IPS-15b (cell line): ENCODE measurements at regions not wholly inside any gene's neighbourhood (a gene's known extent, or its start where the extent isn't known, plus 50 kb on each side); places are given as distances from the start of the nearest gene placed in this dataset.

Experiments
- H3K27me3 ChIP-seq: one replicate; pipeline ENCODE4 v1.6.1; 2013; ENCODE audit warnings: low read length; ENCODE audit not compliant: control insufficient read depth, insufficient read depth
- H3K36me3 ChIP-seq: one replicate; pipeline ENCODE4 v1.6.1; 2013; ENCODE audit warnings: low read length; ENCODE audit not compliant: control insufficient read depth, insufficient read depth
- H3K4me1 ChIP-seq: one replicate; pipeline ENCODE4 v1.6.1; 2013; ENCODE audit warnings: mild to moderate bottlenecking, low read length; ENCODE audit not compliant: control insufficient read depth, insufficient read depth
- H3K4me3 ChIP-seq: one replicate; pipeline ENCODE4 v1.5.1; 2013; ENCODE audit warnings: low read depth, low read length
- H3K9ac ChIP-seq: one replicate; pipeline ENCODE4 v1.6.1; 2013; ENCODE audit warnings: low read depth, mild to moderate bottlenecking, low read length
- H3K9me3 ChIP-seq: one replicate; pipeline ENCODE4 v1.6.1; 2013; ENCODE audit warnings: mild to moderate bottlenecking, low read length; ENCODE audit not compliant: control insufficient read depth, insufficient read depth

GRCh38 chr11:45512471-45513148, 152.8 kb downstream of the CHST1 start:
- no peaks in the 10 kb centered on the region for H3K36me3 ChIP-seq
- H3K9me3 ChIP-seq = no peaks in the 10 kb centered on the region
- H3K9ac ChIP-seq = no peak overlapping the region
- no peaks in the 10 kb centered on the region for H3K27me3 ChIP-seq
- H3K4me1 ChIP-seq = no peaks in the 10 kb centered on the region
- H3K4me3 ChIP-seq = no peak overlapping the region

- Histone ChIP-seq H3K9ac (no peak overlapping the region), H3K4me1 (no peaks in the 10 kb centered on the region), H3K36me3 (no peaks in the 10 kb centered on the region), H3K27me3 (no peaks in the 10 kb centered on the region), H3K4me3 (no peak overlapping the region), H3K9me3 (no peaks in the 10 kb centered on the region)
These were observed 153.9 kb downstream of the CHST1 start for GRCh38 chr11:45511566-45511965.

- Histone ChIP-seq H3K4me3 (no peak overlapping the region), H3K9me3 (no peaks in the 10 kb centered on the region), H3K27me3 (no peaks in the 10 kb centered on the region), H3K36me3 (no peaks in the 10 kb centered on the region), H3K9ac (no peak overlapping the region), H3K4me1 (no peaks in the 10 kb centered on the region)
These were observed 157.5 kb downstream of the CHST1 start for GRCh38 chr11:45507916-45508315.

- Histone ChIP-seq H3K36me3 (no peaks in the 10 kb centered on the region), H3K4me1 (no peaks in the 10 kb centered on the region), H3K9ac (no peak overlapping the region), H3K9me3 (no peaks in the 10 kb centered on the region), H3K27me3 (no peaks in the 10 kb centered on the region), H3K4me3 (no peak overlapping the region)
These were observed 162.1 kb downstream of the CHST1 start for GRCh38 chr11:45503311-45503710.

- Histone ChIP-seq H3K4me1 (no peaks in the 10 kb centered on the region), H3K27me3 (no peaks in the 10 kb centered on the region), H3K9me3 (no peaks in the 10 kb centered on the region), H3K36me3 (no peaks in the 10 kb centered on the region), H3K4me3 (no peak overlapping the region), H3K9ac (no peak overlapping the region)
These were observed 163.2 kb downstream of the CHST1 start for GRCh38 chr11:45502226-45502545.

- Histone ChIP-seq H3K9ac (no peak overlapping the region), H3K4me1 (no peaks in the 10 kb centered on the region), H3K4me3 (no peak overlapping the region), H3K36me3 (no peaks in the 10 kb centered on the region), H3K27me3 (no peaks in the 10 kb centered on the region), H3K9me3 (no peaks in the 10 kb centered on the region)
These were observed 163.8 kb downstream of the CHST1 start for GRCh38 chr11:45501392-45502225.

GRCh38 chr11:45500451-45500850, 165.0 kb downstream of the CHST1 start:
- no peaks in the 10 kb centered on the region for H3K4me1 ChIP-seq
- no peaks in the 10 kb centered on the region for H3K27me3 ChIP-seq
- no peak overlapping the region for H3K4me3 ChIP-seq
- H3K9ac ChIP-seq = no peak overlapping the region
- H3K36me3 ChIP-seq = no peaks in the 10 kb centered on the region
- H3K9me3 ChIP-seq = no peaks in the 10 kb centered on the region

GRCh38 chr11:45494738-45495137, 170.7 kb downstream of the CHST1 start:
- Histone ChIP-seq H3K9ac (no peak overlapping the region), H3K9me3 (no peaks in the 10 kb centered on the region), H3K4me1 (no peaks in the 10 kb centered on the region), H3K27me3 (no peaks in the 10 kb centered on the region), H3K4me3 (no peak overlapping the region), H3K36me3 (no peaks in the 10 kb centered on the region)

GRCh38 chr11:45489281-45489905, 176.0 kb downstream of the CHST1 start:
- no peaks in the 10 kb centered on the region for H3K4me1 ChIP-seq
- H3K36me3 ChIP-seq = no peaks in the 10 kb centered on the region
- no peaks in the 10 kb centered on the region for H3K27me3 ChIP-seq
- H3K4me3 ChIP-seq = no peak overlapping the region
- no peaks in the 10 kb centered on the region for H3K9me3 ChIP-seq
- H3K9ac ChIP-seq = no peak overlapping the region

GRCh38 chr11:45486461-45486860, 179.0 kb downstream of the CHST1 start:
- Histone ChIP-seq H3K9ac (no peak overlapping the region), H3K4me3 (no peak overlapping the region), H3K36me3 (no peaks in the 10 kb centered on the region), H3K9me3 (no peaks in the 10 kb centered on the region), H3K27me3 (no peaks in the 10 kb centered on the region), H3K4me1 (no peaks in the 10 kb centered on the region)

- H3K36me3 ChIP-seq = no peaks in the 10 kb centered on the region
- no peaks in the 10 kb centered on the region for H3K27me3 ChIP-seq
- no peak overlapping the region for H3K9ac ChIP-seq
- H3K9me3 ChIP-seq = no peaks in the 10 kb centered on the region
- no peak overlapping the region for H3K4me3 ChIP-seq
- H3K4me1 ChIP-seq = no peaks in the 10 kb centered on the region
These were observed 180.2 kb downstream of the CHST1 start for GRCh38 chr11:45485070-45485707.
